ENCODE measurements at regions not wholly inside any gene's neighbourhood (a gene's known extent, or its start where the extent isn't known, plus 50 kb on each side); places are given as distances from the start of the nearest gene placed in this dataset.

- POLR2A ChIA-PET = no interaction called here
Measured at GRCh38 chr3:76554707-76555106, 485.2 kb upstream of the ROBO2 start.

More at GRCh38 chr3:76554707-76555106, 485.2 kb upstream of the ROBO2 start:
- H3K27me3 ChIP-seq (ENCODE audit: insufficient read depth) = no peaks in the 10 kb centered on the region
- no peaks in the 10 kb centered on the region for H3K36me3 ChIP-seq (replicated peaks in 1 of 2; ENCODE audit: control insufficient read depth in 1 of 2, insufficient read depth in 2 of 2, low read length in 1 of 2)
- TF ChIP-seq RCOR1 (IDR thresholded peaks at IDR 0.05; ENCODE audit: low read length) (peak; percentile 23; the same call in 1 of the 2 replicates), POLR2AphosphoS5 (IDR thresholded peaks at IDR 0.05; ENCODE audit: low read depth, low read length) (no peak), MXI1 (IDR thresholded peaks at IDR 0.05; ENCODE audit: low read depth, low read length) (peak; percentile 61; the same call in 1 of the 2 replicates), FOSL2 (IDR thresholded peaks at IDR 0.05; ENCODE audit: borderline replicate concordance, low read depth) (no peak), ZBTB33 (IDR thresholded peaks at IDR 0.05; ENCODE audit: borderline replicate concordance, low read depth) (no peak), GABPA (IDR thresholded peaks at IDR 0.05; ENCODE audit: low read depth) (no peak), SIN3A (IDR thresholded peaks at IDR 0.05; ENCODE audit: borderline replicate concordance, low read depth, low read length) (no peak), SMC3 (IDR thresholded peaks at IDR 0.05; ENCODE audit: low read depth, low read length) (no peak), MAX (IDR thresholded peaks at IDR 0.05; ENCODE audit: low read depth) (no peak), FOXJ3 (CRISPR knock-in tag; IDR thresholded peaks at IDR 0.05) (no peak), RFX5 (IDR thresholded peaks at IDR 0.05; ENCODE audit: low read length) (no peak), RAD21 (IDR thresholded peaks at IDR 0.05; ENCODE audit: low read length) (no peak), EP300 (IDR thresholded peaks at IDR 0.05; ENCODE audit: borderline replicate concordance in 1 of 2, low read depth in 1 of 2, low read length in 1 of 2) (peak in 1 of 2 experiments; percentile 40; a peak in 1 of 4 replicates), JUND (IDR thresholded peaks at IDR 0.05) (no peak), TCF12 (IDR thresholded peaks at IDR 0.05) (no peak)
- TF ChIP-seq, protein P1, sequence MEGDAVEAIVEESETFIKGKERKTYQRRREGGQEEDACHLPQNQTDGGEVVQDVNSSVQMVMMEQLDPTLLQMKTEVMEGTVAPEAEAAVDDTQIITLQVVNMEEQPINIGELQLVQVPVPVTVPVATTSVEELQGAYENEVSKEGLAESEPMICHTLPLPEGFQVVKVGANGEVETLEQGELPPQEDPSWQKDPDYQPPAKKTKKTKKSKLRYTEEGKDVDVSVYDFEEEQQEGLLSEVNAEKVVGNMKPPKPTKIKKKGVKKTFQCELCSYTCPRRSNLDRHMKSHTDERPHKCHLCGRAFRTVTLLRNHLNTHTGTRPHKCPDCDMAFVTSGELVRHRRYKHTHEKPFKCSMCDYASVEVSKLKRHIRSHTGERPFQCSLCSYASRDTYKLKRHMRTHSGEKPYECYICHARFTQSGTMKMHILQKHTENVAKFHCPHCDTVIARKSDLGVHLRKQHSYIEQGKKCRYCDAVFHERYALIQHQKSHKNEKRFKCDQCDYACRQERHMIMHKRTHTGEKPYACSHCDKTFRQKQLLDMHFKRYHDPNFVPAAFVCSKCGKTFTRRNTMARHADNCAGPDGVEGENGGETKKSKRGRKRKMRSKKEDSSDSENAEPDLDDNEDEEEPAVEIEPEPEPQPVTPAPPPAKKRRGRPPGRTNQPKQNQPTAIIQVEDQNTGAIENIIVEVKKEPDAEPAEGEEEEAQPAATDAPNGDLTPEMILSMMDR (IDR thresholded peaks at IDR 0.05) = no peak
- TF ChIP-seq, protein P2, sequence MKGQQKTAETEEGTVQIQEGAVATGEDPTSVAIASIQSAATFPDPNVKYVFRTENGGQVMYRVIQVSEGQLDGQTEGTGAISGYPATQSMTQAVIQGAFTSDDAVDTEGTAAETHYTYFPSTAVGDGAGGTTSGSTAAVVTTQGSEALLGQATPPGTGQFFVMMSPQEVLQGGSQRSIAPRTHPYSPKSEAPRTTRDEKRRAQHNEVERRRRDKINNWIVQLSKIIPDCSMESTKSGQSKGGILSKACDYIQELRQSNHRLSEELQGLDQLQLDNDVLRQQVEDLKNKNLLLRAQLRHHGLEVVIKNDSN (IDR thresholded peaks at IDR 0.05; ENCODE audit: borderline replicate concordance, low read depth) = no peak
- TF ChIP-seq, protein P3, sequence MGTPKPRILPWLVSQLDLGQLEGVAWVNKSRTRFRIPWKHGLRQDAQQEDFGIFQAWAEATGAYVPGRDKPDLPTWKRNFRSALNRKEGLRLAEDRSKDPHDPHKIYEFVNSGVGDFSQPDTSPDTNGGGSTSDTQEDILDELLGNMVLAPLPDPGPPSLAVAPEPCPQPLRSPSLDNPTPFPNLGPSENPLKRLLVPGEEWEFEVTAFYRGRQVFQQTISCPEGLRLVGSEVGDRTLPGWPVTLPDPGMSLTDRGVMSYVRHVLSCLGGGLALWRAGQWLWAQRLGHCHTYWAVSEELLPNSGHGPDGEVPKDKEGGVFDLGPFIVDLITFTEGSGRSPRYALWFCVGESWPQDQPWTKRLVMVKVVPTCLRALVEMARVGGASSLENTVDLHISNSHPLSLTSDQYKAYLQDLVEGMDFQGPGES (IDR thresholded peaks at IDR 0.05; ENCODE audit: low read depth, low read length) = no peak
- H3K79me2 ChIP-seq (ENCODE audit: insufficient read depth) = no peaks in the 10 kb centered on the region
- DNase-seq = peak; percentile 19
- no peaks in the 10 kb centered on the region for H3K9me3 ChIP-seq
- no peak overlapping the region for H3K4me3 ChIP-seq (ENCODE audit: low read depth in 2 of 2, low read length in 1 of 2)
- CTCF ChIA-PET = interaction anchor here (0.8 kb wide), 1 partner anchor 15 kb away, joined by 3 read pairs; no protein-coding TSS in a partner anchor
- H3F3A ChIP-seq (replicated peaks; ENCODE audit: insufficient read depth) = no peaks in the 10 kb centered on the region
- 3% methylated on average over 2 of the region's 2 CpGs for WGBS (ENCODE audit: low lambda C conversion rate)
- no peaks in the 10 kb centered on the region for H4K20me1 ChIP-seq (ENCODE audit: insufficient read depth)
- H3K27ac ChIP-seq (ENCODE audit: low read depth in 2 of 2, low read length in 1 of 2) = peak overlapping the region in 1 of 2 experiments; percentile 44; a peak in 1 of 4 replicates
- H3K4me1 ChIP-seq (ENCODE audit: control insufficient read depth in 1 of 2, insufficient read depth in 2 of 2, low read depth in 1 of 2, low read length in 1 of 2) = peaks cover 0 to 2% of the 10 kb centered on the region in 2 experiments; a peak in 2 of 4 replicates
- no peak overlapping the region for H2AFZ ChIP-seq (ENCODE audit: low read depth)
- H3K9ac ChIP-seq = no peak overlapping the region
- no peaks in the 10 kb centered on the region for H3K9me2 ChIP-seq
- no peak overlapping the region for H3K4me2 ChIP-seq
